PC-3 (cell line): ENCODE measurements at regions not wholly inside any gene's neighbourhood (a gene's known extent, or its start where the extent isn't known, plus 50 kb on each side); places are given as distances from the start of the nearest gene placed in this dataset.

Source experiments
- CTCF ChIP-seq: fragments of 300-600 bp; sonication (generic); conservative IDR thresholded peaks from 2 replicates; pipeline ENCODE4 v1.5.1; 2017; ENCODE audit warnings: antibody characterized with exemption, low read depth, mild to moderate bottlenecking, low read length
- EZH2 ChIP-seq: fragments of 300-600 bp; sonication (generic); IDR thresholded peaks from one replicate; pipeline ENCODE4 v1.6.1; 2017; ENCODE audit warnings: antibody characterized with exemption, mild to moderate bottlenecking, low read length; ENCODE audit not compliant: unreplicated experiment

- TF ChIP-seq CTCF: no peak
- TF ChIP-seq EZH2: no peak
Observed at GRCh38 chr4:74659576-74660411, 134.5 kb downstream of the BTC start.
